HuH-7.5 (cell line): ENCODE measurements at regions not wholly inside any gene's neighbourhood (a gene's known extent, or its start where the extent isn't known, plus 50 kb on each side); places are given as distances from the start of the nearest gene placed in this dataset.
"Not testable (repeated sequence)": the region's sequence is repeated elsewhere in the genome, so short reads cannot be mapped to it uniquely, and the experiment has no call there.

Experiments
- DNase-seq: peaks from one replicate; pipeline ENCODE4 v3.0.0; 2011; ENCODE audit warnings: low spot score

- no peak for DNase-seq
Observed at GRCh38 chr4:86481440-86481839, 112.7 kb upstream of the PTPN13 start.

DNA sequence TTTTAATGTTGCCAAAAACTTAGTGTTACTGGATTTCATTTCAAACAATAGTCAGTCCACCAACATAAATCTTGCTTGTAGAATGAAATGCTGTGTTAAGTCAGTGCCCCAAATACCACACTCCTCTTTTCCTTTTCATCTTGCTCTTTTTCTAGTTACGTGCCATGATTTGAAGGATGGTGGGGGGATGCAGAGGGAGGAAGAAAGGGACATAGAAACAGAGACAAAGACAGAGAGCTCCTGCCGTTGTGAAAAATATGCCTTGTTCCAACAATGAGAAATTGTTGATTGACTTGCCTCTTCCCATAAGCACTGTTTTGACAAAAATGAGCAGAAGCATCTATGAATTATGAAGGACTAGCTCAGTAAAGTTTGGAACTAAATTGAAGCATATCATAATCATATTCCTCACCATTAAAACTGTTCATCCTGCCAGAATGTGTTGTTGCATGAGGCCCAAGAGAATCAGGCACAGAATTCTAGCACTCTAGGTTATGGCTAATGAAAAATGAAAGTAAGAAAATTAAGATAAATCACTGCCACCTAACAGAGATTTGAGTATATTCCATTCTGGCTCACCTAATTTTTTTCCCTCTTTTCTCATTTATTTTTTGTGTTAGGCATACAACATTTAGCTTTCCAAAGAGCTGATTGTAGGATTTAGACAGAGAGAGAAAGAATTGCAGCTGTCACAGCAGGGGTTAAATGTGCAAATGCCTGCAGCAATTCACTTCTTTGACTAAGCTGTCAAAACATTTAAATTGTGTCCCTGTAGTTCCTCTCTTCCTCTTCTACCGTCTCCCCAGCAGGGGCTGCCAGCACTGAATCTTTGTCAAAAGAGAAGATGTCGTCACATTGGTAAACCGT is 111.6 kb upstream of the PTPN13 start:
- DNase-seq, result no peak

- DNase-seq, result no peak
Observed at GRCh38 chr4:86483173-86483490, 111.0 kb upstream of the PTPN13 start.

DNA sequence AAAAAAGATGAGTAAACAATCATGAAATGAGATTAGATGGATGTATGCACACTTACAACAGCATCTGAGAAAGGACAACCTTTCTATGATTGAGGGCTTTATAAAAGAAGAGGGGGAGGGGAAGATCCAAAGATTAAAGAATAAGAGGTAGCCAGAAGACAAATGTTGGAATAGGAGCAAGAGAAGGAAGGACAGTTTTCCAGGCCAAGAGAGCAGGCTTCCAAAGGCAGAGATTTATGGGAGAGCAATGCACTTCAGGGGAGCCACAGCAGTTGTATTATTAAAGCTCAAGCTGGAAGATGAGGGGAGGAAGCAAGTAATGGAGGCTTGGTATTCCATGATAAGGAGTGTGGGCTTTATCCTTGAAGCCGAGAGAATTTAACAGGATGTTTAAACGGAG is 110.3 kb upstream of the PTPN13 start:
- DNase-seq, result no peak

DNA sequence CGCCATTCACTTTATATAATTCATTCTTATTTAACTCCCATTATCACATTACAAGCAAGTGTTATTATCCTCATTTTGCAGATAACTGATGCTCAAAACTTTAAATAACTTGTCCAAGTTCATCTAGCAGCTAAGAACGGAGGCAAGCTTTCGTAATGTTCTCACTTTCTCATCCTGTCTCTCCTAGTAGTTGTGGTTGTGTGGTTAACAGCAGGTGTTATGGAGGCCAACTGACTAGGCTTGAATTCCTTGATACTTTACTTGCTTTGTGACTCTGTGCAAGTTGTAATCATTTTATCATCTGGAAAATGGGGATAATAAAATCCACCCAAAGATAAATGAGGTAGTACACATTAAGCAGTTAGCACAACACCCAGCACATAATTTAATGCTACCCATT is 109.9 kb upstream of the PTPN13 start:
- DNase-seq, result no peak

DNA sequence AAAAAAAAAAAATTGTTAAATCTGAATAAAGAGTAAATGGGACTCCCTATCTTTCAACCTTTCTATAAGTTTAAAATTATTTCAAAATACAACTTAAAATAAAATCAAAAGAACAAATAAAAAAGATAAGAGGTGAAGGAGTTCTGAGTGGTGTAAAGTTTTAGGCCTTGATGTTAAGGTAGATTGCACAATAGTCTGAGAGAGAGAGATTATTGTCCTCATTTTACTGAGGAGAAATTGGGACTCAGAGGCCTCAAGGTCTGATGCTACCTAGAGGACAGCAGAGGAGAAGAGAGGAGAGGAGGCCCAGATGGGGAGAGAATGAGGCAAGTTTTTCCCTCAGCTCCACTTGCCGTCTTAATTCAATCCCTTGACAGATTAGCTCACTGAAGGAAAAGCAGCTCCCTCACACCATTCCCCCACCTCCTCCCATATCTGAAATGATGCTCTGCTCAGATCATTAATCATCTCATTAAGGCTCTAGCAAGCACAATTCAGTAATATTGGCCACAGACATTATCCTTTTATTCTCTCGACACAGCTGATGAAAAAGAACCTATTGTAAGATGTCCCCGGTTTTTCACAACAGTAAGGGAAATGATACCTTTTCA is 106.3 kb upstream of the PTPN13 start:
- no peak for DNase-seq

GRCh38 chr4:86493460-86493859 is 100.7 kb upstream of the PTPN13 start:
- DNase-seq, result no peak

DNA sequence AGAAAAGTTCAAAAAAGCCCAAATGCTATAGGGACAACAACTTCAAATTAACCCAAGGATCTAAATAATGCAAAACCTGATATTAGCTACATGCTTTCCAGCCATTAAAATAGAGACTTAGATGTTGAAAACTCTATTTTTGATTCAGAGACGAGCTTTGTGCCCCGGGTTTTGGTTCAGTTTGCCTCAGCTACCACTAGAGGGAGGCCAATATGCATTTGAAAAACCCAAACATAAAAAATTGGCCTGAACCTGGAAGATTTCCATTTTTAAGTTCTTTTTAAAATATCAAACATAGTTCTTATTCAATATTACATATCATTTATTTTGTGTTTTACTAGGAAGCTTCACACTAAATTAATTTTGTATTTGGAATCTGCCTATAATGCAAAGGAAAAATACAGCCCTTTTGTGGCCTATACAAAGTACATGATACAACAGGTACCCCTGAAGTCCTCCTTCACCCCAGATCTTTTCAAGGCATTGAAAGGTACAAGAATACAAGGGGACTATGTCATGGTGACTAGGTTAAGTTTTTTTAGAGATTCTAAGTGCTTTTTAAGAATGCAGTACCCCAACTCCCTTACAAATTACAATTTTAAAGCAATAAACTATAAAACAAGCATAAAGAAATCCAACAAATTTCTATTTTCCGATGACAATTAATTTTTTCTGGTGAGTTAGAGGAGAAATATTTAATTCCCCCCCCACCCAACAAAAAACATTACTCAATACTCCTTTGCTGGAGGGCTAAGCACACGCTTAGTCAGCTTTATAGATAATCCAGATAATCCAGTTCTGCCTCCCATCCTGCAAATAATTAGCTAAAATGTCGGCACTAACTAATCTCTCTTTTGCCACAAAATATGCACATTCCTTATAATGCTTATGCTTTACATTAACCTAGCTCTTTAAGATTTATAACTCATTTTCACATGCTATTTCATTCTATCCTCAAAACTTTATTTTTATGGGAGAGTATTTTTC is 97.7 kb upstream of the PTPN13 start:
- peak; percentile 11 for DNase-seq

GRCh38 chr4:86497131-86497530 is 97.0 kb upstream of the PTPN13 start:
- no peak for DNase-seq

- DNase-seq, result no peak
Observed at GRCh38 chr4:86497980-86498862, 95.9 kb upstream of the PTPN13 start.

DNA sequence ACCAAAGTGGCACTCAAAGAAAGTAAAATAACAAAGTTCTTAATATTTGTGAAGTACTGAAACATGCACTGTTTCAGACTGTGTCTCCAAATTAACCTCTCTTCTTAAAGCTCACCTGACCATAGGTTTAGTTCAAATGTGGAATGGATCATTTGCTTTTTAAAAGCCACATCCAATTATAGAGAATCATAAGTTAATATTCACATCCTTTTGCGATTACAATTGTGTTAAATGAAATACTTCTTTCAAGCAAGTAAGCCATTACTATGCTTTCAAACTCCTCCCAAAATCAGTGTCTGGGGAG is 95.3 kb upstream of the PTPN13 start:
- DNase-seq, result no peak

GRCh38 chr4:86500527-86500926 is 93.6 kb upstream of the PTPN13 start:
- DNase-seq, result no peak

GRCh38 chr4:86502081-86502480 is 92.0 kb upstream of the PTPN13 start:
- no peak for DNase-seq

DNA sequence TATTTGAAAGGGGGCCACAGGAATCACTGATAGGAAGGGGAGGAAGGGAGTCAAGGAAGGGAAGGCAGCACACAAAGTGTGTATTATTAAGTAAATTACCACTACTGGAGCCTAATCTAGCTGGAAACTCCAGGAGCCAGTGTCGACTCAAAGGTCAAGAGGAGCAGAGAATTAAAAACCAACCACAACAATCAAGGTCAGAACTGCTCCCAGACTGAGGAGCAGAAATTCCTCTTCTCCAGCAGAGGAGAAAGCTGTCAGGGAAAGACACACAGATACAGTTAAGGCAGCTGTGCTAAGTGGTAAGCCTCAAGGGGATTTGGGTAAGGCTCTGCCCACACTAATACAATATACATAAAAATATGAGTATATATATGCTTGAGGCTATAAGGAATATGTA is 87.5 kb upstream of the PTPN13 start:
- DNase-seq, result no peak

DNA sequence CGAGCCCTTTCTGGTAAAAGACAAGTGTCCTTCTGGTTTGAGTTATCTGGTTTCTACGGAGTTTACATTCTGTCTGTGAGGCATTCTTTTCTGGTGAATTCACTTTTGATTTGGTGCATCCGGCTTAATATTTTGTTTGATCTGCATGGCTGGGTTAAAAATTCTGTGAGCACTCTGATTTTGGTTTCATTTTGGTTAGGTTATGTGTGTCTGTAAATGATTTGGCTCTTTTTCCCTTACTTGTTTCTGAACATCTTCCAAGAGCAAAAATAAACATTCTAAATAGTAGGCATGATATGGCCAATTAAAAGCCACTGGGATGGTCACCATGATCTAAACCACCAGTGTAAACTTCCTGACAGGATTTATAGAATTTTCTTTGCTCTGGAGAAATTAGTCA is 85.7 kb upstream of the PTPN13 start:
- DNase-seq, result no peak

GRCh38 chr4:86511590-86511989 is 82.5 kb upstream of the PTPN13 start:
- DNase-seq, result no peak

DNA sequence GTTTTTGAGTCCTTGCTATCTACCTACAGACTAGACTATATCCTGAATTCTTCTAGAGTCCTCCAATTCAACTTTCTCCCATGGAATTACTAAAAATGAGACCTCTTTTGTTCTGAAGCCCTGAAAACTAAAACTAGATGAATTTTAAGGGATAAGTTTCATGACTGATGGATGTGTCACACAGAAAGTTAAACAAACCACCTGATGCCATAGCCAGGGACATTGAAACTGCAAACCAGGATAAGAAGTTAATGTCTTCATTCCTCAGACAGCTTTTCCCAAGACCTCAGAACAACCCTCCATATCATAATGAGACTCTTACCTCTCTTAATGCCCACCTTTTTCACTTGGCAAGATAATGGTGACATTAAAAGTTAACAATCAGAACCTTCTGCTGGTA is 81.5 kb upstream of the PTPN13 start:
- no peak for DNase-seq

DNA sequence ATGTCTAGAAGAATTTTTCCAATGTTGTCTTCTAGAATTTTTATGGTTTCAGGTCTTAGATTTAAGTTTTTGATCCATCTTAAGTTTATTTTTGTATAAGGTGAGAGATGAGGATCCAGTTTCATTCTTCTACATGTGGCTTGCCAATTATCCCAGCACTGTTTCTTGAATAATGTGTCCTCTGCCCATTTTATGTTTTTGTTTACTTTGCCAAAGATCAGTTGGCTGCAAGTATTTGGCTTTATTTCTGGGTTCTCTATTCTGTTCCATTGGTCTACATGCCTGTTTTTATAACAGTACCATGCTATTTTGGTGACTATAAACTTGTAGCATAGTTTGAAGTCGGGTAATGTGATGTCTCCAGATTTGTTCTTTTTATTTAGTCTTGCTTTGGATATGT is 78.2 kb upstream of the PTPN13 start:
- not testable (repeated sequence) for DNase-seq

- DNase-seq, result no peak
Observed at GRCh38 chr4:86521373-86521969, 72.6 kb upstream of the PTPN13 start.

DNA sequence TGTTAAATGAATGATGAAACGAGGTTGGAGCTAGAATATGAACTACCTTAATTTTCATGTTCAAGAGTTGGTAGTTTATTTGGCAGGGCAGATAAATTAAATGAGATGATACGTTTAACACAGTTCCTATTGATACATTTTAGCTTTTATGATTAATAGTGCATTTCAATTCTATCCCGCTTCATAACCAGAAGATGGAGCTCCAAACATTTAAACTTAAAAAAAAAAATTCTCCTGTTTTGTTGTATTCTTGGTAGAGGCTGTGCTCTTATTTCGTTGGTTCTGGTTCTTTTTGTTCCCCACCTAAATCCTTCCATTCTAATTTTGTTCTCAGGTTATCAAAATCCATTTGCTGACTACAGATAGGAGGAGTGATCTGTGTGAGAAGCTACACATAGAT is 71.8 kb upstream of the PTPN13 start:
- no peak for DNase-seq

GRCh38 chr4:86523333-86523732 is 70.8 kb upstream of the PTPN13 start:
- no peak for DNase-seq

DNA sequence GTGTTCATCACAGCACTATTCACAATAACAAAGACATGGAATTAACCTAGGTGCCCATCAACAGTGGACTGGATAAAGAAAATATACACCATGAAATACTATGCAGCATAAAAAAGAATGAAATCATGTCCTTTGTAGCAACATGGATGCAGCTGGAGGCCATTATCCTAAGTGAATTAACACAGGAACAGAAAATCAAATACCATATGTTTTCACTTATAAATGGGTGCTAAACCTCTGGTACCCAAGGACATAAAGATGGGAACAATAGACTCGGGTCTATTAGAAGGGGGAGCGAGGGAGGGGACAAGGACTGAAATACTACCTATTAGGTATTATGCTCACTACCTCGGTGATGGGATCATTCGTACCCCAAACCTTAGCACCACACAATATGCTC is 66.4 kb upstream of the PTPN13 start:
- DNase-seq, result not testable (repeated sequence)
